SJCRH30 (cell line): ENCODE measurements at regions not wholly inside any gene's neighbourhood (a gene's known extent, or its start where the extent isn't known, plus 50 kb on each side); places are given as distances from the start of the nearest gene placed in this dataset.

ENCODE experiments used
- DNase-seq, 2 experiments: peaks; one replicate each; pipeline ENCODE4 v3.0.0-alpha.2; 2015 to 2020
- H3K27ac ChIP-seq: fragments of 250-450 bp; sonication (Bioruptor Pico); 2 replicates; pipeline ENCODE4 v1.5.1; 2020; ENCODE audit warnings: mild to moderate bottlenecking, moderate library complexity
- H3K27me3 ChIP-seq: fragments of 250-450 bp; sonication (Bioruptor Pico); 2 replicates; pipeline ENCODE4 v1.5.1; 2020; ENCODE audit warnings: mild to moderate bottlenecking, moderate library complexity
- H3K36me3 ChIP-seq: fragments of 250-450 bp; sonication (Bioruptor Pico); 2 replicates; pipeline ENCODE4 v1.5.1; 2020; ENCODE audit warnings: mild to moderate bottlenecking, moderate library complexity
- H3K4me1 ChIP-seq: fragments of 250-450 bp; sonication (Bioruptor Pico); 2 replicates; pipeline ENCODE4 v1.5.1; 2020; ENCODE audit warnings: mild to moderate bottlenecking, moderate library complexity
- H3K4me3 ChIP-seq: fragments of 250-450 bp; sonication (Bioruptor Pico); 2 replicates; pipeline ENCODE4 v1.5.1; 2020; ENCODE audit warnings: mild to moderate bottlenecking, moderate library complexity
- H3K9me3 ChIP-seq: fragments of 250-450 bp; sonication (Bioruptor Pico); replicated peaks from 2 replicates; pipeline ENCODE4 v1.5.1; 2020; ENCODE audit warnings: mild to moderate bottlenecking, moderate library complexity

DNA sequence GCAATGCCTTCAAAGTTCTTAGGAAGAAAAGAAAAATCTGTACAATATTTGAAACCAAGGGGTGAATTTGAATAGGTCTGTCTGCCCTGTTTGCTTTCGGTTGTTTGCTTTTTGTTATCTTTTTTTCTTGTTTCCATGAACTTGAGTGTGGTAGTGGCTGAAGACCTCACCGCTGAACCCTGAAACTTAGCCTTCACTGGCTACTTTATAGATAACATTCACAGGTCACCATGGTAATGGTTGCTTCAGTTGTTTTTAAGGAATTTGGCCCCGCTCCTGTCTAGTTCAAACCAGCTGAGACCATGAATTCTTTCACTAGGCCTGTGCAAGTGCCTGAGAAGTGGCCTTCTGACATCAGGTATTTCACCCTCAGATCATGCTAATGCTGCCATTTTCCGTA, 137.0 kb upstream of the PMFBP1 start:
- Histone ChIP-seq H3K9me3 (no peaks in the 10 kb centered on the region), H3K36me3 (no peaks in the 10 kb centered on the region), H3K4me3 (no peak overlapping the region), H3K4me1 (no peaks in the 10 kb centered on the region), H3K27ac (no peak overlapping the region), H3K27me3 (no peaks in the 10 kb centered on the region)
- no peak for DNase-seq

DNA sequence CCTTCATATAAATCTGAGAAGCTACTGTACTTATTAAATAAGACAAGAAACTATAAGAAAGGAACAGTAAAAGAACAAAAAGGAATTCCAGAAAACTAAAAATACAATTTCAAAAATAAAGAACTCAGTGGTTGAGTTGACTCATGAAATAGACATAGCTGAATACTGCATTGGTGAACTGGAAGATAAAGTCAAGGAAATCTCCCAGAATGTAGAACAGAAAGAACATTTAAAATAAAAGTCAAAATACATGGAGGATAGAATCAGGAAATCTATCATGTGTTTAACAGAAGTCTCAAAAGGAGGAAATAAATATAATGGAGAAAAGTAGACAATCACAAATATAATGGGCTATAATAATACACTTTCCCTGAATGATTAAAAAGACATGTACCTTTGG, 136.4 kb upstream of the PMFBP1 start:
- no peak for DNase-seq
- Histone ChIP-seq H3K4me3 (no peak overlapping the region), H3K27ac (no peak overlapping the region), H3K36me3 (no peaks in the 10 kb centered on the region), H3K27me3 (no peaks in the 10 kb centered on the region), H3K9me3 (no peaks in the 10 kb centered on the region), H3K4me1 (no peaks in the 10 kb centered on the region)

DNA sequence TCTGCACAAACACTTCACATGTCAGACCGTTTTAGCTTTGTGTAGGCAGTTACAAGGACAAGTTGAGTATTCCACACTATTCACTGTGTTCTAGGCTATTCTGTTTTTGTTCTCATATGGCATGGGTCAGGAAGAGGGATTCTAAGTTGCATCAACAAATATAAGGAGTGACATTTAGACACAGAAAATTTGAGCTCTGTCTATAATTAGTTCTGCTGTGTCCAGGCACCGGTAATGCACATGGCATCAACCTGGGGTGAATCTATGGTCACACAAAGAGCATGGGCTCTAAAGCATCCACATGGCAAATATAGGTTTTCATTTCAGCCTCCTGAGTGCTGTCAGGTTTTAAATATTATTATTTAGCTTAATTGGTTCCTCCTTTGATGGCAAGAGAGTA, 130.4 kb upstream of the PMFBP1 start:
- no peaks in the 10 kb centered on the region for H3K36me3 ChIP-seq
- no peaks in the 10 kb centered on the region for H3K4me1 ChIP-seq
- DNase-seq, result no peak
- no peaks in the 10 kb centered on the region for H3K27me3 ChIP-seq
- no peak overlapping the region for H3K4me3 ChIP-seq
- H3K9me3 ChIP-seq, result no peaks in the 10 kb centered on the region
- H3K27ac ChIP-seq, result no peak overlapping the region

DNA sequence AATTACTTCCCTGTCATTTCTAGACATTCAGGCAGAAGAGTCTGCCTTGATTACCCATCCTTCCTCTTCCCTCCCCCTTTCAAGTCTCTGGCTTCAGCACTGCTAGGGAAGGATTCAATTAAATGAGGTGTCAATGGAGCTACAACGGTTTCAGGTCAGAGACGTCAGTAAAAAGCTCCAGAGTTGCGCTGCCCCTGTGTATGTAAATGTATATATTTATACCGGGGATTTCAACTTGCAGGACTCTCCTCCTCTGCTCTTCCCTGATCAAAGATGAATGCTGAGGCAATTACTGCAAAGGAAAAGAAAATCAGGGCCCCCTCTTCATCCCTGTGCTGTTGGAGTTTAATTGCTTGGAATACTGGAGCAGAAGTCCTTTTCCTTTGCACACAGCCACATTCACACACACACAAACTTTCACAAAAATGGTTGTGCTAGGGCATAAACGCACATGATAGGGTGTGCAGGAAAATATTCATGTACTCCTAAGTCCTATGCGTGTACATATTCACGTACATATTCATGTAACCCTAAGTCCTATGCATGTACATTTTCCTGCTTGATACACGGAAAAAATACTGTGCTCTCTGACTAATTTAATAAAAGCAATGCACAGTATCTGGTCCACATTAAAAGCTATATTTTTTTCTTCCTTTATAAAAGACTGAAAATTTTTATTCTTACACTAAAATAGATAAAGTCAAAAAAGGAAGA, 129.7 kb upstream of the PMFBP1 start:
- H3K27me3 ChIP-seq, result no peaks in the 10 kb centered on the region
- no peak for DNase-seq
- no peaks in the 10 kb centered on the region for H3K9me3 ChIP-seq
- no peak overlapping the region for H3K27ac ChIP-seq
- no peaks in the 10 kb centered on the region for H3K4me1 ChIP-seq
- no peak overlapping the region for H3K4me3 ChIP-seq
- no peaks in the 10 kb centered on the region for H3K36me3 ChIP-seq

DNA sequence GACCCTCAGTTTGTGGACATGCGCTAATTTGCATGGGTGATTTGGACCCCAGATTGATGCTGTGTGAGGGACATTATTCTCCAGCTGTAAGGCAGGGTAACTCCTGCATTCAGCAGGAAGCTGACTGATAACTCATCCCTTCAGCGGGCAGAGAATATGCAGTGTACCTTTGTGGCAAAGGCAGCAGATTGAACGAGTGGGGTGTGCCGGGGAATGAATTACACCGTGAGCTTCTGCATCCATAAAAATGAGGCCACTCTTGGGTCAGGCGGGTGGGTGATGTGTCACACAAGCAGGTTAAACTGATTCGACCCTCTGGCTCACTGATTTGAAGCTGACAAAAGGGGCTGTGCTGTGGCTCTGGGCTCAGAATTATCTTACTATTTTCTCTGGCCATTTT, 128.9 kb upstream of the PMFBP1 start:
- Histone ChIP-seq H3K27ac (no peak overlapping the region), H3K36me3 (no peaks in the 10 kb centered on the region)
- no peak for DNase-seq

DNA sequence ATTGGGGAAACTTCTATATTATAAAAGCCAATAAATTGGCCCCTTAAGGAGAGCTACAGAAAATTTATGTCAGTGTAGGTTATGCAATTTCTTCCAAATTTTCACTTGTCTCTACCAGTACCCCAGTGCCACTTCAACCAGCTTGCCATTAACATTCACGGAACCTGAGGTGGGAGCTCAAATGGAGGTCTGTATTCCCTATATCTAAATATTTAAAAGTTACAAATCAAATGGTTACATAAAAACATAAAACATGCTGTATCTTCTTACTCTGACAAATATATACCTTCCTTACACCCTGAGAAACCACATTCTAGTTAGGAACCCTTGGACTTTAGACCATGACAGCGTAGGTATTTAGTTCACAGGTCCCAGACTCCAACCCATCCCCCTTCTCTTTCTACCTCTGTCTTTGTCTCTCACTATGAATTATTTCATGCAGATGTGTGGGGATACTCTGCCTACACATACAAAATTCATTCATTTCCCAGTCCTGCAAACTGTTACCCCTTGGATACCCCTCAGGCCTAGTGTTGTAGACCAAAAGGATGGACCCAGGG, 127.8 kb upstream of the PMFBP1 start:
- DNase-seq, result no peak
- Histone ChIP-seq H3K4me3 (no peak overlapping the region), H3K4me1 (no peaks in the 10 kb centered on the region), H3K27me3 (no peaks in the 10 kb centered on the region), H3K9me3 (no peaks in the 10 kb centered on the region), H3K27ac (no peak overlapping the region), H3K36me3 (no peaks in the 10 kb centered on the region)

More for the DNA sequence above, 128.9 kb upstream of the PMFBP1 start:
- Histone ChIP-seq H3K4me1 (no peaks in the 10 kb centered on the region), H3K27me3 (no peaks in the 10 kb centered on the region), H3K4me3 (no peak overlapping the region), H3K9me3 (no peaks in the 10 kb centered on the region)

DNA sequence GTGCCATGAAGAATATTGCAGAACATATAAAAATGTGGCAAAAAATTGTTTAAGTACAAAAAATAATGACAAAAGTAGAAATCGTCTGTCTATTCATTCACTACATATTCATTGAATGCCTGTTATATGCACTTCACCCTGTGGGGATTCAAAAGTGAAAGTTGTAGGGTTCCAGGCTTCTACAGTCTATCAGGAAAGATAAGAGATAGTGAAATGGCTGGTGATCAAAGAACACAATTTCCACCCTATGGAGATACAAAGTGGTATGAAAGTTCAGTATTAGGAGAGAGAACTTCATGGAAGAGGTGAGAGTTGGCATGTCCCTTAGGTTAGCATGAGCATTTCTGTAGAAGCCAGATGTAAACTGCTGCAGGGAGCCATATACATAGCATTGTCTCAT, 127.0 kb upstream of the PMFBP1 start:
- no peak overlapping the region for H3K27ac ChIP-seq

DNA sequence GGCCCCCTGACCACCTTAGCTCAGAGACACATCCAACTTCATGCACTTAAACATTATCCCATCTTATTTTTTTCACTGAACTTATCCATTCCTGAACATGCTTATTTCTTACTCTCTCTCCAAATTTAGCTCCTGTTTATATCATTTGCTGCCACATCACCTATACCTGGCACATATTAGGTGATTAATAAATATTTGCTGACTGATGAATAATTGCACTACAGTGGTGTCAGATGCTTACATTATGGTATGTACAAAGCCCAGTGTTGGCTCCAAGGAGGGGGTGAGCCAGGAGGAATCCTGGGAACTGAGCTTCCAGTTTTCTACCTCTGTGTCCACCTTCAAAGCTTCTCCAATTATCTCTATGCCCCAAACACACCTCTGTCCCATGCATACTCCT, 124.0 kb upstream of the PMFBP1 start:
- H3K36me3 ChIP-seq, result no peaks in the 10 kb centered on the region
- H3K27ac ChIP-seq, result no peak overlapping the region
- no peaks in the 10 kb centered on the region for H3K9me3 ChIP-seq
- 0 out of 2 replicates have a peak, but pooled peaks cover 2% of the 10 kb centered on the region for H3K4me1 ChIP-seq
- H3K27me3 ChIP-seq, result no peaks in the 10 kb centered on the region
- H3K4me3 ChIP-seq, result no peak overlapping the region
- DNase-seq, result no peak

More for the DNA sequence above, 127.0 kb upstream of the PMFBP1 start:
- H3K4me1 ChIP-seq, result no peaks in the 10 kb centered on the region
- H3K27me3 ChIP-seq, result no peaks in the 10 kb centered on the region
- DNase-seq, result no peak
- no peaks in the 10 kb centered on the region for H3K9me3 ChIP-seq
- H3K4me3 ChIP-seq, result no peak overlapping the region
- H3K36me3 ChIP-seq, result no peaks in the 10 kb centered on the region

DNA sequence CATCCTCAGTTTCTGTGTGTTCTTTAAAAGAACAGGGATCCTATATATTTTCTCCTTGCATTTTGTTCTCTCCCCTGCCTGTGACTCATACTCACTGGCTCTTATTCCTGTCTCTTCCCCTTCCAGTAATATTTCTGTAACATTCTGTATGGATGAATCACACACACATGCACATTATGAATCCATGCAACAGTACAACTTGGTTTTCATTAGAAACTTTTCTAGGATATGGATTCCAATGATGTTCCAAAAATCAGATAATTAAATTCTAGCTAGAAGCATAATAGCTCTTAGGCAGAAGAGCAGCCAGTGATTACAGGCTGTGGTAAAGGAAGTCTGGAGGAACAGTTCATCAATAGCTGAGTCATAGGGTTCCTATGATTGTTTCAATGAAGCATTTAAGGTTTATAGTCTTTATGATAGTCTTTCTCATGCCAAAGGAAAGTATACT, 119.6 kb upstream of the PMFBP1 start:
- Histone ChIP-seq H3K9me3 (no peaks in the 10 kb centered on the region), H3K4me3 (no peak overlapping the region), H3K27ac (peak overlapping the region; percentile 48), H3K36me3 (no peaks in the 10 kb centered on the region), H3K27me3 (no peaks in the 10 kb centered on the region), H3K4me1 (0 out of 2 replicates have a peak, but pooled peaks cover 2% of the 10 kb centered on the region)
- DNase-seq, result peak in 1 of 2 experiments; percentile 4

DNA sequence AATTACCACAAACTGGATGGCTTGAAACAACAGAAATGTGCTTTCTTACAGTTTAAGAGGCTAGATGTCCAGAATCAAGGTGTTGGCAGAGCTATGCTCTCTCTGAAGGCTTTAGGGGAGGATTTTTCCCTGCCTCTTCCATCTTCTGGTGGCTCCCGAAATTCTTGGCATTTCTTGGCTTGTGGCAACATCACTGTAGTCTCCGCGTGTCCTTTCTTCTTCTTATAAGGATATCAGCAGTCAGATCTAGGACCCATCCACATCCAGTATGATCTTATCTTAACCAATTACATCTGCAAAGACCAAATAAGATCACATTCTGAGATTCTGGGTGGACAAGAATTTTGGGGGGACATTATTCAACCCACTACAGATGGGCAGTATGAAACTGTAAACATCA, 119.2 kb upstream of the PMFBP1 start:
- Histone ChIP-seq H3K27me3 (no peaks in the 10 kb centered on the region), H3K4me1 (0 out of 2 replicates have a peak, but pooled peaks cover 2% of the 10 kb centered on the region), H3K27ac (peak overlapping the region; percentile 48), H3K4me3 (no peak overlapping the region), H3K9me3 (no peaks in the 10 kb centered on the region), H3K36me3 (no peaks in the 10 kb centered on the region)
- peak in 1 of 2 experiments; percentile 3 for DNase-seq

DNA sequence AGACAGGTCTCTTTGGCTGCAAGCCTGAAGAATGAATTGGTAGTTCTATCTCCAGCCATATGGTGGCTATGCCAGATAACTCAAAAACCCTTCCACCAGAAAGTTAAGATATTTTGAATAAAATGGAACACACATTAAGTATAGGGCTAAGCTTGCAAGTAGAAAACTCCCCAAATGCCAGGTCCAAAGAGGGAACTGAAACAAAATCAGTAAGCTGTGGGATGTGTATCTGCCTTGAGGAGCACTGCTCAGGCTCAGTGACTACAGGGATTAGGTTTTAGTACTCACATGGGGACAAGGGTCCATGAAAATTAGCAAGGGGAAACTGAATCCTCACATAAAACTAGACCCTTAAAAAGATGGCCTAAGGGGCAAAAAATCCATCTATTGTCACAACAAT, 115.7 kb upstream of the PMFBP1 start:
- Histone ChIP-seq H3K9me3 (no peaks in the 10 kb centered on the region), H3K36me3 (no peaks in the 10 kb centered on the region), H3K27ac (no peak overlapping the region), H3K4me1 (0 out of 2 replicates have a peak, but pooled peaks cover 2% of the 10 kb centered on the region), H3K4me3 (no peak overlapping the region), H3K27me3 (no peaks in the 10 kb centered on the region)
- DNase-seq, result no peak

DNA sequence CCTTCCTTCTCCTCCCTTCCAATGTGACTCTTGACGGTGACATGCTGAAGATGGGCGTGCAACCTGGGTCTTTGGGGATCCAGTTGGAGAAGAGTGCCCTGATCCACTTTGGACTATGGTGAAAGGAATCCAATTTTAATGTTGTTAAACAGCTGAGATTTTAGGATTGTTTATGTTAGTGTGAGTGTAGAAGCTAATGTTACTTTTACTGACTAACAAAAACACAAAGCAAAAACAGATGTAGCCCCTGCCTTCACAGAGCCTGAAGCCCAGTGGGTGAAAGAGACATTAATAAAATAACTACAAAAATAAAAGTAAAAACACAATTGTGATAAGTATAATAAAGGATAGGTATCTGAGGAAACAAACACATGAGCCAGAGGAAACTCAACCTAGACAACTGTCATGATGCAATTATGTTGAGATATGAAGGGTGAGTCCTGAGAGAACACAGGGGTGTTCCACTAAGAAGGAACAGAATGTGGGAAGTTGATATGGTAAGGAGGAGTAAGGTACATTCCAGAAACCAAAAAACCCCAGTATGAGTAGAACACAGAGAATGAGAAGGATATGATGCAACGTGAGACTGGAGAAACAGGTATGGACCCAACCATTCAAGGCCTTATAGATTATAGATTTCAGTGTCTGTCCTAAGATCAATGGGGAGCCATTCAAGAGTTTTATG, 115.1 kb upstream of the PMFBP1 start:
- H3K36me3 ChIP-seq, result no peaks in the 10 kb centered on the region
- H3K27ac ChIP-seq, result no peak overlapping the region
- 0 out of 2 replicates have a peak, but pooled peaks cover 2% of the 10 kb centered on the region for H3K4me1 ChIP-seq
- H3K9me3 ChIP-seq, result no peaks in the 10 kb centered on the region
- no peak for DNase-seq
- no peaks in the 10 kb centered on the region for H3K27me3 ChIP-seq
- H3K4me3 ChIP-seq, result no peak overlapping the region

DNA sequence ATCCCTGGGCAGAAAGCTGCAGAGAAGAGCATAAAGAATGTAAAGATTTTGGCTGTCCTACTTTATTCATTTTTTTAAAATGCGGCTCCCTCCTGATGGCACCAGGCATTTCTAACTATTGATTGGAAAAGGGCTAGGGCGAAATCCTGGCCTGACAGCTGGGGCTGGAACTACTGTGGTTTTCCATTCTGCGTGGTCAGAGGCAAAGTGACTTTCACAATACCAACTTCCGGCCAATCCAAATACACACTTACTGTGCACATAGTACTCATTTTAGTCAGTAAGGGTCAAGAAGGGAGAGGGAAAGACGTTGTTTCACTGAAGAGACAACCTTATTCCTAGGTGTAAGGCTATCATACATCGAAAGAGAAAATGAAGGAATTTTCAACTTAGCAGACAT, 113.8 kb upstream of the PMFBP1 start:
- Histone ChIP-seq H3K4me3 (no peak overlapping the region), H3K27me3 (no peaks in the 10 kb centered on the region), H3K4me1 (no peaks in the 10 kb centered on the region), H3K27ac (no peak overlapping the region), H3K9me3 (no peaks in the 10 kb centered on the region), H3K36me3 (no peaks in the 10 kb centered on the region)
- DNase-seq, result no peak

DNA sequence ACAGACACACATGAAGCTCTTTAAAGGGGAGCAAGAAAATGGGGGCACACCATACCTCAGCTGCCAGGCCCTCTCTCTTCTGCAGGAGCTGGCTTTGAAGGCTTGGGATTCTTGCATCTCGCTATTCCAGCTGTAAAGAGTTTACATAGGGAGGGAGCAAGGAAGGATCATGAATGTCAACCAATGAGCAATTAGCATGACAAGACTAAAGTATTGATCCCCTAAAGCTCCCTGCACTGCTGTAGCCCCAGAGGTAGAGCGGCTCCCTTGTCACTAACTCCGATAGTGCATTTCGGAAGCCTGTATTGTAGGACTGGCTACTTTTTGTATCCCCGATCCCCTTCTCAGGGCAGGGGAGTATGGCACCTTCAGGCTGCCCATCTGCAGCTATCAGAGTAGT, 113.4 kb upstream of the PMFBP1 start:
- no peak for DNase-seq
- no peaks in the 10 kb centered on the region for H3K27me3 ChIP-seq
- no peak overlapping the region for H3K4me3 ChIP-seq
- no peaks in the 10 kb centered on the region for H3K9me3 ChIP-seq
- no peak overlapping the region for H3K27ac ChIP-seq
- H3K36me3 ChIP-seq, result no peaks in the 10 kb centered on the region
- H3K4me1 ChIP-seq, result no peaks in the 10 kb centered on the region

DNA sequence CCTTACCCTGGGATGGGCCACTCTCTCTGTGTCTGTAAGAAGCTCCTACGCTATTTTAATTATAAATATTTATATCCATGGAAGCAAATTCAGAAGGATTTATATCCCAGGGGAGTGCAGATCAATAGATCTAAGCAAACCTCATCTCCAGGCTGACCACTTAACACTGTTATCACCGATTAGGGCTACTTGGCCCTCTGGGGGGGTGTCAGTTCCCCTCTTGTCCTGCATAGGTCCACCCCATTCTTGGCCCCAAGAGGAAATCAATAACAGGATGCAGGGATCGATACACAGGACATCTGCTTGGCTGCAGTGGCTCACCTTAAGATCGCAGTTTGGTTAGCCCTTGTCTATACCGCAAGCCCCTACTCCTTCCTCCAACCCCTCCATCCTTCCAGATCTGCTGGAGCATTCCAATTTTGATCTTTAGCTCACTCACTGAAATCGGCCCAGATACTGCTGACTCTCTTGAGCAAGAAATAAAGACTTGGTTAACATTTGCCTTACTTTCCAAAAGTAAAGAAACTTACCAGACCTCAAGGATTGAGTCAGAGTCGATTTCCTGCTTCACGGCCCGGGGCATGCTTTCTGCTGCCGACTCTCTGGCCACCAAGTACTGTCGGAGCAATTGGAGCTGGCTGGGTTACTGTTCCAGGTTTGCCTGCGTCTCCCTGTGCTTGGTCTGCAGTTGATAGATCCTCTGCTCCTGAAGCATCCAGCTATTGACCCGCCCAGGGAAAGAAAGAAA, 112.3 kb upstream of the PMFBP1 start:
- no peaks in the 10 kb centered on the region for H3K9me3 ChIP-seq

More for the DNA sequence above, 112.3 kb upstream of the PMFBP1 start:
- H3K27ac ChIP-seq, result no peak overlapping the region
- no peaks in the 10 kb centered on the region for H3K27me3 ChIP-seq
- no peaks in the 10 kb centered on the region for H3K36me3 ChIP-seq
- H3K4me1 ChIP-seq, result no peaks in the 10 kb centered on the region
- DNase-seq, result no peak
- no peak overlapping the region for H3K4me3 ChIP-seq
